Fibroblast of lung (primary cell): ENCODE measurements at regions not wholly inside any gene's neighbourhood (a gene's known extent, or its start where the extent isn't known, plus 50 kb on each side); places are given as distances from the start of the nearest gene placed in this dataset.
A peak's percentile ranks its signal among the peaks of the same experiment; 100 is the strongest.

Source experiments
- DNase-seq, 2 donors: peaks; one replicate each; pipeline versions ENCODE4 v3.0.0 to v3.0.0-alpha.2; 2010; ENCODE audit warnings: low read depth in 2 of 2
- H2AFZ ChIP-seq: 2 replicates; pipeline ENCODE4 v1.5.1; 2012; ENCODE audit warnings: low read length, control low read depth, inconsistent platforms
- H3K27ac ChIP-seq: 2 replicates; pipeline ENCODE4 v1.5.1; 2011; ENCODE audit warnings: low read length, control low read depth; ENCODE audit not compliant: insufficient read depth
- H3K27me3 ChIP-seq: 2 replicates; pipeline ENCODE4 v1.5.1; 2011; ENCODE audit warnings: mild to moderate bottlenecking, low read length; ENCODE audit not compliant: control insufficient read depth, insufficient read depth
- H3K36me3 ChIP-seq: 2 replicates; pipeline ENCODE4 v1.5.1; 2011; ENCODE audit warnings: low read length; ENCODE audit not compliant: control insufficient read depth, insufficient read depth
- H3K4me1 ChIP-seq: 2 replicates; pipeline ENCODE4 v1.5.1; 2011; ENCODE audit warnings: low read length; ENCODE audit not compliant: control insufficient read depth, insufficient read depth; ENCODE audit errors: extremely low read depth
- H3K4me2 ChIP-seq: 2 replicates; pipeline ENCODE4 v1.5.1; 2011; ENCODE audit warnings: low read length, control low read depth; ENCODE audit not compliant: insufficient read depth; ENCODE audit errors: extremely low read depth
- H3K4me3 ChIP-seq, 4 experiments: fragments of 200-600 bp in 1 of 4; sonication (generic) in 1 of 4; replicated peaks in 1 of 4; 2 replicates each; pipeline ENCODE4 v1.5.1; 2011 to 2016; ENCODE audit warnings: low read length in 4 of 4, low read depth in 3 of 4, mild to moderate bottlenecking in 3 of 4, control low read depth in 2 of 4, inconsistent platforms in 1 of 4, mixed read lengths in 1 of 4; ENCODE audit not compliant: insufficient read depth in 1 of 4; ENCODE audit errors: control extremely low read depth in 1 of 4
- H3K79me2 ChIP-seq: 2 replicates; pipeline ENCODE4 v1.5.1; 2012; ENCODE audit warnings: mild to moderate bottlenecking, low read length, inconsistent platforms; ENCODE audit not compliant: control insufficient read depth, insufficient read depth
- H3K9ac ChIP-seq: 2 replicates; pipeline ENCODE4 v1.5.1; 2011; ENCODE audit warnings: mild to moderate bottlenecking, low read length, control low read depth; ENCODE audit not compliant: insufficient read depth
- H3K9me3 ChIP-seq: 2 replicates; pipeline ENCODE4 v1.5.1; 2012; ENCODE audit warnings: low read depth, low read length; ENCODE audit not compliant: control insufficient read depth, insufficient read depth
- H4K20me1 ChIP-seq: 2 replicates; pipeline ENCODE4 v1.5.1; 2011; ENCODE audit warnings: low read length; ENCODE audit not compliant: control insufficient read depth, insufficient read depth; ENCODE audit errors: extremely low read depth
- EZH2 ChIP-seq: IDR thresholded peaks from 2 replicates; pipeline ENCODE4 v1.5.1; 2012; ENCODE audit warnings: low read length, control low read depth, mild to moderate bottlenecking; ENCODE audit errors: missing control alignments
- TF ChIP-seq, protein P1 (sequence below), 2 donors: IDR thresholded peaks in 1 of 2; conservative IDR thresholded peaks in 1 of 2; 1 replicate in 1 of 2; 2 replicates in 1 of 2; pipeline ENCODE4 v1.5.1; 2011 to 2012; ENCODE audit warnings: low read length in 2 of 2, control low read depth in 1 of 2, inconsistent platforms in 1 of 2, low read depth in 1 of 2, mild to moderate bottlenecking in 1 of 2

DNA sequence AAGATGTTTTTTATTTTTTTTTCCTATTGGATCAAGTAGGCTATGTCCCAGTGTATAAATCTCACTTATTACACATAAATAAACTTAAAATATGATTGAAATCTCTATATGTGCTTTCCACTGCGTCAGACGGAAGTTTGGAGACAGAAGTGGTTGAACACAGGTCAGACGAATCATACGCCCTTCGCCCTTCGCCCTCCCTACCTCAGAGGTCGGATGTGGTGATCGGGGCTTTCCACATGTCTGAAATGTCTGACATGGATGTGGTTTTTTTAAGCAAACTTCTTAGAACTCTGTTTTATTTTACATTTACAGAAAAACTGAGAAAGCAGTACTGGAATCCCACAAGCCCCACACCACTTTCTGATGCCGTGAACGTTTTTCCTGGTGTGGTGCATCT lies 344.4 kb downstream of the THBS2 start:
- Histone ChIP-seq H3K36me3 (no peaks in the 10 kb centered on the region), H3K9me3 (no peaks in the 10 kb centered on the region), H3K4me2 (no peak overlapping the region), H3K4me3 (no peak overlapping the region), H2AFZ (no peak overlapping the region), H3K27me3 (no peaks in the 10 kb centered on the region), H4K20me1 (no peaks in the 10 kb centered on the region), H3K9ac (no peak overlapping the region), H3K79me2 (no peaks in the 10 kb centered on the region), H3K4me1 (no peaks in the 10 kb centered on the region), H3K27ac (no peak overlapping the region)
- TF ChIP-seq, protein P1, sequence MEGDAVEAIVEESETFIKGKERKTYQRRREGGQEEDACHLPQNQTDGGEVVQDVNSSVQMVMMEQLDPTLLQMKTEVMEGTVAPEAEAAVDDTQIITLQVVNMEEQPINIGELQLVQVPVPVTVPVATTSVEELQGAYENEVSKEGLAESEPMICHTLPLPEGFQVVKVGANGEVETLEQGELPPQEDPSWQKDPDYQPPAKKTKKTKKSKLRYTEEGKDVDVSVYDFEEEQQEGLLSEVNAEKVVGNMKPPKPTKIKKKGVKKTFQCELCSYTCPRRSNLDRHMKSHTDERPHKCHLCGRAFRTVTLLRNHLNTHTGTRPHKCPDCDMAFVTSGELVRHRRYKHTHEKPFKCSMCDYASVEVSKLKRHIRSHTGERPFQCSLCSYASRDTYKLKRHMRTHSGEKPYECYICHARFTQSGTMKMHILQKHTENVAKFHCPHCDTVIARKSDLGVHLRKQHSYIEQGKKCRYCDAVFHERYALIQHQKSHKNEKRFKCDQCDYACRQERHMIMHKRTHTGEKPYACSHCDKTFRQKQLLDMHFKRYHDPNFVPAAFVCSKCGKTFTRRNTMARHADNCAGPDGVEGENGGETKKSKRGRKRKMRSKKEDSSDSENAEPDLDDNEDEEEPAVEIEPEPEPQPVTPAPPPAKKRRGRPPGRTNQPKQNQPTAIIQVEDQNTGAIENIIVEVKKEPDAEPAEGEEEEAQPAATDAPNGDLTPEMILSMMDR (conservative IDR thresholded peaks at IDR 0.05 in 1 of 2, IDR thresholded peaks at IDR 0.05 in 1 of 2; ENCODE audit: low read depth in 1 of 2, low read length in 2 of 2), result no peak
- TF ChIP-seq EZH2, result no peak
- DNase-seq, result peak in 1 of 2 donors; percentile 8

DNA sequence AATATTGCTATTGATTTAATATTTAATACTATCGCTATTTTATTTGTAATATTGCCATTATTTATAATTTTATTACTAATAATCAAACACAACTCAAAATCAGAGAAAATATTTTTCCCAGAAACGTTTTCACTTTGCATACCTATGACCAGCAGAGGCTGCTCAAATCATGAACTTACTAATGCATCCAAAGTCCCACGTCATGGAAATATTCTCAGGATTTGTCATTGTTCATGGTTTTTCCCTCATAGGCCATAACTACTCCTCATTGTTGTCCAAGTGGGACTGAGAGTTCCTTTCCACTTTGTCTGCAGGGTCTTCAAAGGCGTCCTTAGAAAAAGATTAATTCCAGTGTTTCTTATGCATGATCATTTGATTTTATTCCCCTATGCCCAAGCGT lies 344.8 kb downstream of the THBS2 start:
- Histone ChIP-seq H3K27me3 (no peaks in the 10 kb centered on the region), H3K79me2 (no peaks in the 10 kb centered on the region), H3K4me3 (no peak overlapping the region), H3K4me1 (no peaks in the 10 kb centered on the region), H3K4me2 (no peak overlapping the region), H3K27ac (no peak overlapping the region), H3K9me3 (no peaks in the 10 kb centered on the region), H4K20me1 (no peaks in the 10 kb centered on the region), H2AFZ (no peak overlapping the region), H3K36me3 (no peaks in the 10 kb centered on the region), H3K9ac (no peak overlapping the region)
- peak; percentile 74 to 76 for DNase-seq
- TF ChIP-seq EZH2, result no peak
- TF ChIP-seq, protein P1 (conservative IDR thresholded peaks at IDR 0.05 in 1 of 2, IDR thresholded peaks at IDR 0.05 in 1 of 2; ENCODE audit: low read depth in 1 of 2, low read length in 2 of 2), result peak; percentile 35 to 44

DNA sequence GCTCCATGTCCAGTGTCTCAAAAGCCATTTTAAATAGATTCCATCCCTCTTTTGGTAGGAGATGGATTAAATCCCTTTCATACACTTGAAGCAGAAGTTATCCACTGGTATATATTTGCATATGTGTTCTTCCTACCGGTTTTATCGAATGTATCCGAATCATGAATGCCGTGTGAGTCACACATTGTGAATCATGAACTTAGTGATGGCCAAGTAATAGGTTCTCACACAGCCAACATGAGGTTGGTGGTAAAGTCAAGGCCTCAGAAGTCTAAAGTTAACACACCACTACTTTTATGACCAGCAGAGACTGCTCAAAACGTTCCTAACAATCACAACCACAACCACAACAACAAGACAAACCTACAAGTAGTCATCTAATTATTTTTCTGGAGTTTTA lies 345.5 kb downstream of the THBS2 start:
- H3K27ac ChIP-seq, result peak overlapping the region; percentile 49

More for the DNA sequence above, 345.5 kb downstream of the THBS2 start:
- Histone ChIP-seq H3K9ac (no peak overlapping the region), H4K20me1 (no peaks in the 10 kb centered on the region), H3K36me3 (no peaks in the 10 kb centered on the region), H3K4me1 (no peaks in the 10 kb centered on the region), H3K4me2 (no peak overlapping the region), H3K27me3 (no peaks in the 10 kb centered on the region), H2AFZ (no peak overlapping the region), H3K9me3 (no peaks in the 10 kb centered on the region), H3K4me3 (no peak overlapping the region), H3K79me2 (no peaks in the 10 kb centered on the region)
- DNase-seq, result peak; percentile 56 to 79
- no peak for TF ChIP-seq EZH2
- TF ChIP-seq, protein P1 (conservative IDR thresholded peaks at IDR 0.05 in 1 of 2, IDR thresholded peaks at IDR 0.05 in 1 of 2; ENCODE audit: low read depth in 1 of 2, low read length in 2 of 2), result no peak
